RWPE2 (cell line): ENCODE measurements at regions not wholly inside any gene's neighbourhood (a gene's known extent, or its start where the extent isn't known, plus 50 kb on each side); places are given as distances from the start of the nearest gene placed in this dataset.

Experiments used
- ATAC-seq: fragments of 200-7000 bp; cut with Tn5 transposase; 3 replicates; pipeline ENCODE4 v1.9.1; 2021; ENCODE audit warnings: low read depth
- DNase-seq: peaks from one replicate; pipeline ENCODE4 v3.0.0-alpha.2; 2020; ENCODE audit warnings: low spot score
- H3K27ac ChIP-seq: fragments of 450-650 bp; 2 replicates; pipeline ENCODE4 v1.5.1; 2017; ENCODE audit warnings: mild to moderate bottlenecking; ENCODE audit not compliant: poor library complexity, severe bottlenecking
- H3K27me3 ChIP-seq: fragments of 250-450 bp; sonication (Bioruptor Pico); 2 replicates; pipeline ENCODE4 v1.5.1; 2021; ENCODE audit warnings: mild to moderate bottlenecking, moderate library complexity; ENCODE audit not compliant: insufficient read depth, poor library complexity, severe bottlenecking
- H3K36me3 ChIP-seq: fragments of 250-450 bp; sonication (Bioruptor Pico); 2 replicates; pipeline ENCODE4 v1.5.1; 2020; ENCODE audit warnings: low read depth, mild to moderate bottlenecking, moderate library complexity
- H3K4me1 ChIP-seq: fragments of 250-450 bp; sonication (Bioruptor Pico); 2 replicates; pipeline ENCODE4 v1.5.1; 2021; ENCODE audit warnings: mild to moderate bottlenecking, moderate library complexity; ENCODE audit not compliant: insufficient read depth, poor library complexity, severe bottlenecking
- H3K4me3 ChIP-seq: fragments of 250-450 bp; sonication (Bioruptor Pico); 2 replicates; pipeline ENCODE4 v1.5.1; 2021; ENCODE audit warnings: mild to moderate bottlenecking, moderate library complexity; ENCODE audit not compliant: severe bottlenecking
- H3K9me3 ChIP-seq: fragments of 250-450 bp; sonication (Bioruptor Pico); 2 replicates; pipeline ENCODE4 v1.5.1; 2021; ENCODE audit warnings: mild to moderate bottlenecking, moderate library complexity; ENCODE audit not compliant: severe bottlenecking
- CTCF ChIP-seq: fragments of 450-650 bp; IDR thresholded peaks from one replicate; pipeline ENCODE4 v1.5.1; 2017; ENCODE audit warnings: mild to moderate bottlenecking, moderate library complexity; ENCODE audit not compliant: poor library complexity, severe bottlenecking

GRCh38 chr3:102098130-102098885 lies 249.0 kb downstream of the NFKBIZ start:
- no peak for DNase-seq
- Histone ChIP-seq H3K27ac (no peak overlapping the region), H3K4me3 (no peak overlapping the region), H3K27me3 (no peaks in the 10 kb centered on the region), H3K36me3 (no peaks in the 10 kb centered on the region), H3K9me3 (no peaks in the 10 kb centered on the region), H3K4me1 (no peaks in the 10 kb centered on the region)
- no peak for ATAC-seq
- TF ChIP-seq CTCF = no peak

- no peaks in the 10 kb centered on the region for H3K27me3 ChIP-seq
- ATAC-seq = no peak
- no peaks in the 10 kb centered on the region for H3K9me3 ChIP-seq
- DNase-seq = no peak
- no peak overlapping the region for H3K27ac ChIP-seq
- TF ChIP-seq CTCF = no peak
- no peak overlapping the region for H3K4me3 ChIP-seq
- no peaks in the 10 kb centered on the region for H3K36me3 ChIP-seq
- H3K4me1 ChIP-seq = no peaks in the 10 kb centered on the region
Measured at GRCh38 chr3:102099913-102100312, 250.6 kb downstream of the NFKBIZ start.

GRCh38 chr3:102102394-102102793 lies 253.1 kb downstream of the NFKBIZ start:
- Histone ChIP-seq H3K9me3 (no peaks in the 10 kb centered on the region), H3K4me1 (peaks cover 5% of the 10 kb centered on the region), H3K36me3 (no peaks in the 10 kb centered on the region), H3K27me3 (no peaks in the 10 kb centered on the region), H3K27ac (no peak overlapping the region), H3K4me3 (no peak overlapping the region)
- ATAC-seq (no peak), DNase-seq (no peak)
- no peak for TF ChIP-seq CTCF

GRCh38 chr3:102104033-102104432 lies 254.7 kb downstream of the NFKBIZ start:
- ATAC-seq (no peak), DNase-seq (no peak)

More at GRCh38 chr3:102104033-102104432, 254.7 kb downstream of the NFKBIZ start:
- Histone ChIP-seq H3K9me3 (no peaks in the 10 kb centered on the region), H3K36me3 (no peaks in the 10 kb centered on the region), H3K4me1 (peaks cover 5% of the 10 kb centered on the region), H3K27ac (no peak overlapping the region), H3K4me3 (no peak overlapping the region), H3K27me3 (no peaks in the 10 kb centered on the region)
- TF ChIP-seq CTCF = no peak
